ENCODE measurements at regions not wholly inside any gene's neighbourhood (a gene's known extent, or its start where the extent isn't known, plus 50 kb on each side); places are given as distances from the start of the nearest gene placed in this dataset.
A peak's percentile ranks its signal among the peaks of the same experiment; 100 is the strongest.
"Not testable (repeated sequence)": the region's sequence is repeated elsewhere in the genome, so short reads cannot be mapped to it uniquely, and the experiment has no call there.

GRCh38 chr6:117798819-117799218, 108.2 kb upstream of the SLC35F1 start:
- H3K4me3 ChIP-seq (ENCODE audit: control insufficient read depth in 1 of 7, extremely low read depth in 1 of 7, insufficient read depth in 4 of 7, low read depth in 2 of 7, low read length in 6 of 7); H3K9me3 ChIP-seq (ENCODE audit: control extremely low read depth in 1 of 5, control insufficient read depth in 4 of 5, insufficient read depth in 2 of 5, low read depth in 1 of 5, low read length in 4 of 5); CTCF ChIA-PET; DNase-seq; H3K27ac ChIP-seq (ENCODE audit: insufficient read depth in 1 of 2, low read depth in 1 of 2, low read length in 2 of 2, poor library complexity in 1 of 2, severe bottlenecking in 2 of 2); H3K27me3 ChIP-seq (replicated peaks in 2 of 5; ENCODE audit: control insufficient read depth in 4 of 5, insufficient read depth in 5 of 5, low read length in 4 of 5); H3K36me3 ChIP-seq (ENCODE audit: control insufficient read depth in 4 of 4, insufficient read depth in 4 of 4, low read length in 3 of 4); H3K4me1 ChIP-seq (ENCODE audit: control extremely low read depth in 1 of 4, control insufficient read depth in 4 of 4, insufficient read depth in 4 of 4, low read length in 3 of 4); POLR2A ChIA-PET: not testable (repeated sequence)
- WGBS (ENCODE audit: insufficient coverage), result no CpG with 5 or more reads among the region's 2 CpGs

- DNase-seq, result no peak
- Histone ChIP-seq H3K4me3 (ENCODE audit: control insufficient read depth in 1 of 7, extremely low read depth in 1 of 7, insufficient read depth in 4 of 7, low read depth in 2 of 7, low read length in 6 of 7) (no peak overlapping the region), H3K36me3 (ENCODE audit: control insufficient read depth in 4 of 4, insufficient read depth in 4 of 4, low read length in 3 of 4) (no peaks in the 10 kb centered on the region), H3K4me1 (ENCODE audit: control extremely low read depth in 1 of 4, control insufficient read depth in 4 of 4, insufficient read depth in 4 of 4, low read length in 3 of 4) (no peaks in the 10 kb centered on the region), H3K27me3 (replicated peaks in 2 of 5; ENCODE audit: control insufficient read depth in 4 of 5, insufficient read depth in 5 of 5, low read length in 4 of 5) (no peaks in the 10 kb centered on the region), H3K27ac (ENCODE audit: insufficient read depth in 1 of 2, low read depth in 1 of 2, low read length in 2 of 2, poor library complexity in 1 of 2, severe bottlenecking in 2 of 2) (no peak overlapping the region), H3K9me3 (ENCODE audit: control extremely low read depth in 1 of 5, control insufficient read depth in 4 of 5, insufficient read depth in 2 of 5, low read depth in 1 of 5, low read length in 4 of 5) (no peaks in the 10 kb centered on the region)
- 92% methylated on average over 6 of the region's 6 CpGs for WGBS (ENCODE audit: insufficient coverage)
- POLR2A ChIA-PET, result no interaction called here
- CTCF ChIA-PET, result no interaction called here
These were observed 96.8 kb upstream of the SLC35F1 start for GRCh38 chr6:117810269-117810668.

GRCh38 chr6:117817499-117817898, 89.6 kb upstream of the SLC35F1 start:
- Histone ChIP-seq H3K9me3 (ENCODE audit: control extremely low read depth in 1 of 5, control insufficient read depth in 4 of 5, insufficient read depth in 2 of 5, low read depth in 1 of 5, low read length in 4 of 5) (no peaks in the 10 kb centered on the region), H3K27me3 (replicated peaks in 2 of 5; ENCODE audit: control insufficient read depth in 4 of 5, insufficient read depth in 5 of 5, low read length in 4 of 5) (no peaks in the 10 kb centered on the region), H3K4me1 (ENCODE audit: control extremely low read depth in 1 of 4, control insufficient read depth in 4 of 4, insufficient read depth in 4 of 4, low read length in 3 of 4) (no peaks in the 10 kb centered on the region), H3K4me3 (ENCODE audit: control insufficient read depth in 1 of 7, extremely low read depth in 1 of 7, insufficient read depth in 4 of 7, low read depth in 2 of 7, low read length in 6 of 7) (no peak overlapping the region), H3K27ac (ENCODE audit: insufficient read depth in 1 of 2, low read depth in 1 of 2, low read length in 2 of 2, poor library complexity in 1 of 2, severe bottlenecking in 2 of 2) (no peak overlapping the region), H3K36me3 (ENCODE audit: control insufficient read depth in 4 of 4, insufficient read depth in 4 of 4, low read length in 3 of 4) (no peaks in the 10 kb centered on the region)
- CTCF ChIA-PET, result no interaction called here
- POLR2A ChIA-PET, result no interaction called here
- no peak for DNase-seq
- 87% methylated on average over 3 of the region's 5 CpGs for WGBS (ENCODE audit: insufficient coverage)

- no peaks in the 10 kb centered on the region for H3K4me1 ChIP-seq (ENCODE audit: control extremely low read depth in 1 of 4, control insufficient read depth in 4 of 4, insufficient read depth in 4 of 4, low read length in 3 of 4)
- CTCF ChIA-PET, result no interaction called here
- POLR2A ChIA-PET, result no interaction called here
These were observed 89.1 kb upstream of the SLC35F1 start for GRCh38 chr6:117817992-117818391.

GRCh38 chr6:117818449-117818848, 88.6 kb upstream of the SLC35F1 start:
- WGBS (ENCODE audit: insufficient coverage), result 40% methylated on average over 1 of the region's 1 CpG

More at GRCh38 chr6:117817992-117818391, 89.1 kb upstream of the SLC35F1 start:
- no peaks in the 10 kb centered on the region for H3K27me3 ChIP-seq (replicated peaks in 2 of 5; ENCODE audit: control insufficient read depth in 4 of 5, insufficient read depth in 5 of 5, low read length in 4 of 5)
- no peak for DNase-seq
- no peak overlapping the region for H3K27ac ChIP-seq (ENCODE audit: insufficient read depth in 1 of 2, low read depth in 1 of 2, low read length in 2 of 2, poor library complexity in 1 of 2, severe bottlenecking in 2 of 2)
- H3K4me3 ChIP-seq (ENCODE audit: control insufficient read depth in 1 of 7, extremely low read depth in 1 of 7, insufficient read depth in 4 of 7, low read depth in 2 of 7, low read length in 6 of 7), result no peak overlapping the region
- H3K9me3 ChIP-seq (ENCODE audit: control extremely low read depth in 1 of 5, control insufficient read depth in 4 of 5, insufficient read depth in 2 of 5, low read depth in 1 of 5, low read length in 4 of 5), result no peaks in the 10 kb centered on the region
- H3K36me3 ChIP-seq (ENCODE audit: control insufficient read depth in 4 of 4, insufficient read depth in 4 of 4, low read length in 3 of 4), result no peaks in the 10 kb centered on the region

GRCh38 chr6:117829594-117830319, 77.3 kb upstream of the SLC35F1 start:
- ChIA-PET CTCF (interaction anchor here (1.0 kb wide), 1 partner anchor 378 kb away, joined by 3 read pairs; no protein-coding TSS in a partner anchor), POLR2A (interaction anchor here (0.6 kb wide), 1 partner anchor 1941 kb away, joined by 4 read pairs; no protein-coding TSS in a partner anchor)
- no peaks in the 10 kb centered on the region for H3K4me1 ChIP-seq (ENCODE audit: control extremely low read depth in 1 of 4, control insufficient read depth in 4 of 4, insufficient read depth in 4 of 4, low read length in 3 of 4)
- peaks cover 0 to 3% (median 0%) of the 10 kb centered on the region in 5 experiments for H3K27me3 ChIP-seq (replicated peaks in 2 of 5; ENCODE audit: control insufficient read depth in 4 of 5, insufficient read depth in 5 of 5, low read length in 4 of 5)
- no peaks in the 10 kb centered on the region for H3K36me3 ChIP-seq (ENCODE audit: control insufficient read depth in 4 of 4, insufficient read depth in 4 of 4, low read length in 3 of 4)
- H3K9me3 ChIP-seq (ENCODE audit: control extremely low read depth in 1 of 5, control insufficient read depth in 4 of 5, insufficient read depth in 2 of 5, low read depth in 1 of 5, low read length in 4 of 5), result peaks cover 0 to 2% (median 0%) of the 10 kb centered on the region in 5 experiments
- DNase-seq, result peak in 1 of 3 donors; percentile 2
- no peak overlapping the region for H3K27ac ChIP-seq (ENCODE audit: insufficient read depth in 1 of 2, low read depth in 1 of 2, low read length in 2 of 2, poor library complexity in 1 of 2, severe bottlenecking in 2 of 2)
- 40% methylated on average over 2 of the region's 8 CpGs for WGBS (ENCODE audit: insufficient coverage)
- no peak overlapping the region for H3K4me3 ChIP-seq (ENCODE audit: control insufficient read depth in 1 of 7, extremely low read depth in 1 of 7, insufficient read depth in 4 of 7, low read depth in 2 of 7, low read length in 6 of 7)

More at GRCh38 chr6:117818449-117818848, 88.6 kb upstream of the SLC35F1 start:
- Histone ChIP-seq H3K27me3 (replicated peaks in 2 of 5; ENCODE audit: control insufficient read depth in 4 of 5, insufficient read depth in 5 of 5, low read length in 4 of 5) (no peaks in the 10 kb centered on the region), H3K4me1 (ENCODE audit: control extremely low read depth in 1 of 4, control insufficient read depth in 4 of 4, insufficient read depth in 4 of 4, low read length in 3 of 4) (no peaks in the 10 kb centered on the region), H3K36me3 (ENCODE audit: control insufficient read depth in 4 of 4, insufficient read depth in 4 of 4, low read length in 3 of 4) (no peaks in the 10 kb centered on the region), H3K4me3 (ENCODE audit: control insufficient read depth in 1 of 7, extremely low read depth in 1 of 7, insufficient read depth in 4 of 7, low read depth in 2 of 7, low read length in 6 of 7) (no peak overlapping the region), H3K9me3 (ENCODE audit: control extremely low read depth in 1 of 5, control insufficient read depth in 4 of 5, insufficient read depth in 2 of 5, low read depth in 1 of 5, low read length in 4 of 5) (no peaks in the 10 kb centered on the region), H3K27ac (ENCODE audit: insufficient read depth in 1 of 2, low read depth in 1 of 2, low read length in 2 of 2, poor library complexity in 1 of 2, severe bottlenecking in 2 of 2) (no peak overlapping the region)
- ChIA-PET CTCF (no interaction called here), POLR2A (no interaction called here)
- DNase-seq, result no peak

- CTCF ChIA-PET, result no interaction called here
- POLR2A ChIA-PET, result no interaction called here
- H3K9me3 ChIP-seq (ENCODE audit: control extremely low read depth in 1 of 5, control insufficient read depth in 4 of 5, insufficient read depth in 2 of 5, low read depth in 1 of 5, low read length in 4 of 5), result peaks cover 0 to 2% (median 0%) of the 10 kb centered on the region in 5 experiments
- no peaks in the 10 kb centered on the region for H3K4me1 ChIP-seq (ENCODE audit: control extremely low read depth in 1 of 4, control insufficient read depth in 4 of 4, insufficient read depth in 4 of 4, low read length in 3 of 4)
- 67% methylated on average over 2 of the region's 3 CpGs for WGBS (ENCODE audit: insufficient coverage)
- peaks cover 0 to 4% (median 0%) of the 10 kb centered on the region in 5 experiments for H3K27me3 ChIP-seq (replicated peaks in 2 of 5; ENCODE audit: control insufficient read depth in 4 of 5, insufficient read depth in 5 of 5, low read length in 4 of 5)
- H3K4me3 ChIP-seq (ENCODE audit: control insufficient read depth in 1 of 7, extremely low read depth in 1 of 7, insufficient read depth in 4 of 7, low read depth in 2 of 7, low read length in 6 of 7), result no peak overlapping the region
- no peak overlapping the region for H3K27ac ChIP-seq (ENCODE audit: insufficient read depth in 1 of 2, low read depth in 1 of 2, low read length in 2 of 2, poor library complexity in 1 of 2, severe bottlenecking in 2 of 2)
- DNase-seq, result no peak
- H3K36me3 ChIP-seq (ENCODE audit: control insufficient read depth in 4 of 4, insufficient read depth in 4 of 4, low read length in 3 of 4), result no peaks in the 10 kb centered on the region
These were observed 69.8 kb upstream of the SLC35F1 start for GRCh38 chr6:117837261-117837660.

All from common myeloid progenitor, CD34-positive (primary cell).